HuH-7 (cell line): ENCODE measurements at regions not wholly inside any gene's neighbourhood (a gene's known extent, or its start where the extent isn't known, plus 50 kb on each side); places are given as distances from the start of the nearest gene placed in this dataset.
"Not testable (repeated sequence)": the region's sequence is repeated elsewhere in the genome, so short reads cannot be mapped to it uniquely, and the experiment has no call there.

Source experiments
- DNase-seq: peaks from one replicate; pipeline ENCODE4 v3.0.0; 2011; ENCODE audit warnings: low spot score

- DNase-seq, result no peak
Observed at GRCh38 chr7:20520530-20520929, 94.9 kb upstream of the ABCB5 start.

GRCh38 chr7:20521243-20521642 lies 94.2 kb upstream of the ABCB5 start:
- no peak for DNase-seq

- no peak for DNase-seq
Observed at GRCh38 chr7:20529260-20529659, 86.2 kb upstream of the ABCB5 start.

- DNase-seq, result no peak
Observed at GRCh38 chr7:20532890-20533289, 82.6 kb upstream of the ABCB5 start.

GRCh38 chr7:20534543-20534942 lies 80.9 kb upstream of the ABCB5 start:
- DNase-seq, result no peak

- no peak for DNase-seq
Observed at GRCh38 chr7:20535541-20535940, 79.9 kb upstream of the ABCB5 start.

- DNase-seq, result no peak
Observed at GRCh38 chr7:20539201-20539600, 76.3 kb upstream of the ABCB5 start.

- DNase-seq, result no peak
Observed at GRCh38 chr7:20541608-20542349, 73.7 kb upstream of the ABCB5 start.

GRCh38 chr7:20542594-20542993 lies 72.9 kb upstream of the ABCB5 start:
- DNase-seq, result no peak

- DNase-seq, result no peak
Observed at GRCh38 chr7:20543500-20543899, 72.0 kb upstream of the ABCB5 start.

- no peak for DNase-seq
Observed at GRCh38 chr7:20545016-20545415, 70.5 kb upstream of the ABCB5 start.

GRCh38 chr7:20546958-20547357 lies 68.5 kb upstream of the ABCB5 start:
- DNase-seq, result not testable (repeated sequence)

GRCh38 chr7:20554072-20554471 lies 61.4 kb upstream of the ABCB5 start:
- no peak for DNase-seq

- no peak for DNase-seq
Observed at GRCh38 chr7:20556091-20556490, 59.4 kb upstream of the ABCB5 start.

GRCh38 chr7:20557116-20557515 lies 58.4 kb upstream of the ABCB5 start:
- no peak for DNase-seq

GRCh38 chr7:20558963-20559716 lies 56.3 kb upstream of the ABCB5 start:
- no peak for DNase-seq

GRCh38 chr7:20559883-20560282 lies 55.6 kb upstream of the ABCB5 start:
- no peak for DNase-seq

GRCh38 chr7:20560325-20561180 lies 54.9 kb upstream of the ABCB5 start:
- DNase-seq, result no peak

GRCh38 chr7:20561466-20561865 lies 54.0 kb upstream of the ABCB5 start:
- DNase-seq, result peak; percentile 36

- no peak for DNase-seq
Observed at GRCh38 chr7:20561908-20562307, 53.6 kb upstream of the ABCB5 start.

- DNase-seq, result no peak
Observed at GRCh38 chr7:20562461-20562860, 53.0 kb upstream of the ABCB5 start.
